HL-60 (cell line): ENCODE measurements at regions not wholly inside any gene's neighbourhood (a gene's known extent, or its start where the extent isn't known, plus 50 kb on each side); places are given as distances from the start of the nearest gene placed in this dataset.
"Not testable (repeated sequence)": the region's sequence is repeated elsewhere in the genome, so short reads cannot be mapped to it uniquely, and the experiment has no call there.

Experiments used
- DNase-seq, 2 experiments: peaks; one replicate each; pipeline ENCODE4 v3.0.0-alpha.2; 2010 to 2020; ENCODE audit warnings: low read depth in 1 of 2, low spot score in 1 of 2
- H3K27ac ChIP-seq: fragments of 250-450 bp; sonication (Bioruptor Pico); replicated peaks from 2 replicates; pipeline ENCODE4 v1.5.1; 2020; ENCODE audit warnings: mild to moderate bottlenecking, moderate library complexity
- H3K27me3 ChIP-seq: fragments of 250-450 bp; sonication (Bioruptor Pico); 2 replicates; pipeline ENCODE4 v1.5.1; 2021; ENCODE audit warnings: mild to moderate bottlenecking, moderate library complexity; ENCODE audit not compliant: insufficient read depth, poor library complexity, severe bottlenecking
- H3K4me3 ChIP-seq: replicated peaks from 2 replicates; pipeline ENCODE4 v1.5.1; 2011; ENCODE audit warnings: mild to moderate bottlenecking, control low read depth, low read length; ENCODE audit not compliant: insufficient read depth
- CTCF ChIP-seq: IDR thresholded peaks from one replicate; pipeline ENCODE4 v1.5.1; 2011; ENCODE audit warnings: low read length, control low read depth, inconsistent platforms; ENCODE audit not compliant: insufficient read depth
- GABPA ChIP-seq: IDR thresholded peaks from 2 replicates; pipeline ENCODE4 v1.6.1; 2012; ENCODE audit warnings: low read depth
- POLR2AphosphoS5 ChIP-seq: IDR thresholded peaks from 2 replicates; pipeline ENCODE4 v1.6.1; 2012; ENCODE audit warnings: low read depth
- REST ChIP-seq: IDR thresholded peaks from 2 replicates; pipeline ENCODE4 v1.6.1; 2012; ENCODE audit warnings: low read depth; ENCODE audit not compliant: insufficient replicate concordance
- SPI1 ChIP-seq: IDR thresholded peaks from 2 replicates; pipeline ENCODE4 v1.6.1; 2012; ENCODE audit warnings: low read depth, mild to moderate bottlenecking, borderline replicate concordance

- H3K4me3 ChIP-seq, H3K27me3 ChIP-seq, H3K27ac ChIP-seq, DNase-seq: not testable (repeated sequence)
Observed at GRCh38 chr19:14289810-14290209, 83.8 kb upstream of the ADGRL1 start.

- not testable (repeated sequence) for H3K4me3 ChIP-seq, DNase-seq, H3K27ac ChIP-seq, H3K27me3 ChIP-seq
Observed at GRCh38 chr19:14287837-14288236, 81.9 kb upstream of the ADGRL1 start.

GRCh38 chr19:14286594-14286993 is 80.6 kb upstream of the ADGRL1 start:
- H3K27me3 ChIP-seq, H3K4me3 ChIP-seq, H3K27ac ChIP-seq, DNase-seq: not testable (repeated sequence)

GRCh38 chr19:14285726-14286125 is 79.8 kb upstream of the ADGRL1 start:
- not testable (repeated sequence) for H3K27ac ChIP-seq, DNase-seq, H3K4me3 ChIP-seq, H3K27me3 ChIP-seq

GRCh38 chr19:14283813-14284520 is 78.0 kb upstream of the ADGRL1 start:
- not testable (repeated sequence) for H3K4me3 ChIP-seq, DNase-seq, H3K27ac ChIP-seq, H3K27me3 ChIP-seq

GRCh38 chr19:14279270-14279669 is 73.3 kb upstream of the ADGRL1 start:
- H3K27me3 ChIP-seq, H3K27ac ChIP-seq, DNase-seq, H3K4me3 ChIP-seq: not testable (repeated sequence)

GRCh38 chr19:14277608-14278007 is 71.6 kb upstream of the ADGRL1 start:
- H3K27ac ChIP-seq = no peak overlapping the region
- H3K27me3 ChIP-seq = no peaks in the 10 kb centered on the region
- TF ChIP-seq SPI1 (no peak), GABPA (no peak), CTCF (no peak), POLR2AphosphoS5 (no peak), REST (no peak)
- DNase-seq = no peak
- H3K4me3 ChIP-seq = no peak overlapping the region

GRCh38 chr19:14275823-14276222 is 69.9 kb upstream of the ADGRL1 start:
- not testable (repeated sequence) for DNase-seq, H3K27ac ChIP-seq, H3K4me3 ChIP-seq, H3K27me3 ChIP-seq
